SK-N-SH (cell line): ENCODE measurements at regions not wholly inside any gene's neighbourhood (a gene's known extent, or its start where the extent isn't known, plus 50 kb on each side); places are given as distances from the start of the nearest gene placed in this dataset.

Experiments
- CTCF ChIA-PET: fragments of 300-600, 350-600 bp; formaldehyde crosslinking; extraction: SDS; loops from one replicate; lab custom pipeline; 2021; lab: Yijun Ruan, JAX
- POLR2A ChIA-PET: fragments of 350-600 bp; sonication (Branson Sonifier 250); formaldehyde crosslinking; extraction: SDS; loops from one replicate; lab custom pipeline; 2020; ENCODE audit warnings: antibody characterized with exemption, inconsistent platforms; lab: Yijun Ruan, JAX
- DNase-seq: peaks from one replicate; pipeline ENCODE4 v3.0.0; 2012
- H2AFZ ChIP-seq: fragments of 200-600 bp; sonication (generic); 2 replicates; pipeline ENCODE4 v1.8.1; 2016; ENCODE audit warnings: antibody characterized with exemption, mild to moderate bottlenecking, low read depth
- H3F3A ChIP-seq: fragments of 200-600 bp; sonication (generic); replicated peaks from 2 replicates; pipeline ENCODE3; 2016; ENCODE audit warnings: antibody characterized with exemption, mild to moderate bottlenecking; ENCODE audit not compliant: insufficient read depth
- H3K27ac ChIP-seq, 2 experiments: fragments of 200-500 bp in 1 of 2; fragments of 200-600 bp in 1 of 2; sonication (Bioruptor generic) in 1 of 2; sonication (generic), shearing (Covaris generic) in 1 of 2; 2 replicates each; pipeline versions ENCODE4 v1.5.1 to v1.6.1; 2014 to 2016; ENCODE audit warnings: low read depth in 2 of 2, inconsistent platforms in 1 of 2, low read length in 1 of 2, mild to moderate bottlenecking in 1 of 2, mixed read lengths in 1 of 2
- H3K27me3 ChIP-seq: fragments of 200-600 bp; sonication (generic), shearing (Covaris generic); 2 replicates; pipeline ENCODE4 v1.6.1; 2016; ENCODE audit warnings: mixed run types; ENCODE audit not compliant: insufficient read depth
- H3K36me3 ChIP-seq, 2 experiments: fragments of 200-500 bp in 1 of 2; fragments of 200-600 bp in 1 of 2; sonication (Bioruptor generic) in 1 of 2; sonication (generic) in 1 of 2; replicated peaks in 1 of 2; 2 replicates each; pipeline versions ENCODE3 to v1.5.1; 2014 to 2016; ENCODE audit warnings: low read length in 1 of 2, mild to moderate bottlenecking in 1 of 2; ENCODE audit not compliant: insufficient read depth in 2 of 2, control insufficient read depth in 1 of 2
- H3K4me1 ChIP-seq, 2 experiments: fragments of 200-500 bp in 1 of 2; fragments of 200-600 bp in 1 of 2; sonication (Bioruptor generic) in 1 of 2; sonication (generic), shearing (Covaris generic) in 1 of 2; 2 replicates each; pipeline versions ENCODE4 v1.5.1 to v1.6.1; 2014 to 2016; ENCODE audit warnings: low read depth in 1 of 2, low read length in 1 of 2, mixed run types in 1 of 2; ENCODE audit not compliant: insufficient read depth in 2 of 2, control insufficient read depth in 1 of 2
- H3K4me2 ChIP-seq: fragments of 200-600 bp; sonication (generic), shearing (Covaris generic); 2 replicates; pipeline ENCODE4 v1.6.1; 2017; ENCODE audit warnings: mixed run types
- H3K4me3 ChIP-seq, 2 experiments: fragments of 200-500 bp in 1 of 2; fragments of 200-600 bp in 1 of 2; sonication (Bioruptor generic) in 1 of 2; sonication (generic), shearing (Covaris generic) in 1 of 2; 2 replicates each; pipeline versions ENCODE4 v1.5.1 to v1.8.1; 2014 to 2016; ENCODE audit warnings: low read depth in 2 of 2, inconsistent platforms in 1 of 2, low read length in 1 of 2, mild to moderate bottlenecking in 1 of 2, mixed read lengths in 1 of 2, moderate library complexity in 1 of 2
- H3K79me2 ChIP-seq: fragments of 200-600 bp; sonication (generic); 2 replicates; pipeline ENCODE4 v1.8.1; 2017; ENCODE audit warnings: mild to moderate bottlenecking; ENCODE audit not compliant: insufficient read depth
- H3K9ac ChIP-seq: fragments of 200-600 bp; sonication (generic); 2 replicates; pipeline ENCODE4 v1.6.1; 2017; ENCODE audit warnings: mixed run types
- H3K9me2 ChIP-seq: fragments of 200-600 bp; sonication (generic); 2 replicates; pipeline ENCODE4 v1.6.1; 2017; ENCODE audit warnings: mixed run types
- H3K9me3 ChIP-seq: fragments of 200-600 bp; sonication (generic); 2 replicates; pipeline ENCODE4 v1.6.1; 2017; ENCODE audit warnings: mixed run types, mild to moderate bottlenecking, moderate library complexity
- H4K20me1 ChIP-seq: fragments of 200-600 bp; sonication (generic); 2 replicates; pipeline ENCODE4 v1.6.1; 2017; ENCODE audit warnings: mild to moderate bottlenecking, mixed run types; ENCODE audit not compliant: insufficient read depth
- CHD2 ChIP-seq: fragments of 150-350 bp; IDR thresholded peaks from 2 replicates; pipeline ENCODE4 v1.6.1; 2018; ENCODE audit warnings: low read length; ENCODE audit not compliant: partially characterized antibody
- ELF1 ChIP-seq: IDR thresholded peaks from 2 replicates; pipeline ENCODE4 v1.4.0; 2012
- EP300 ChIP-seq, 2 experiments: IDR thresholded peaks; 2 replicates each; pipeline versions ENCODE4 v1.4.0 to v1.6.1; 2012; ENCODE audit warnings: borderline replicate concordance in 1 of 2, low read depth in 1 of 2, low read length in 1 of 2
- EZH2phosphoT487 ChIP-seq: fragments of 200-600 bp; sonication (generic); IDR thresholded peaks from 2 replicates; pipeline ENCODE4 v1.6.1; 2017; ENCODE audit warnings: low read depth, mixed run types, mild to moderate bottlenecking, antibody characterized with exemption, moderate library complexity, borderline replicate concordance
- FOSL2 ChIP-seq: IDR thresholded peaks from 2 replicates; pipeline ENCODE4 v1.4.0; 2012; ENCODE audit warnings: low read depth, mild to moderate bottlenecking, moderate library complexity, borderline replicate concordance
- GABPA ChIP-seq: IDR thresholded peaks from 2 replicates; pipeline ENCODE4 v1.4.0; 2012; ENCODE audit warnings: low read depth, mild to moderate bottlenecking
- GATA2 ChIP-seq: sonication (generic); formaldehyde crosslinking; IDR thresholded peaks from 2 replicates; pipeline ENCODE4 v1.5.0; 2020; ENCODE audit warnings: mild to moderate bottlenecking, missing genetic modification reagents
- JUND ChIP-seq: IDR thresholded peaks from 2 replicates; pipeline ENCODE4 v1.4.0; 2012
- MEF2A ChIP-seq: IDR thresholded peaks from 2 replicates; pipeline ENCODE4 v1.4.0; 2012; ENCODE audit warnings: low read depth, borderline replicate concordance
- NRF1 ChIP-seq: IDR thresholded peaks from 2 replicates; pipeline ENCODE4 v1.6.1; 2012; ENCODE audit warnings: low read depth, mild to moderate bottlenecking, low read length
- PBX3 ChIP-seq: IDR thresholded peaks from 2 replicates; pipeline ENCODE4; 2012
- POLR2AphosphoS5 ChIP-seq: IDR thresholded peaks from 2 replicates; pipeline ENCODE4 v1.6.1; 2012; ENCODE audit warnings: low read depth, low read length
- RAD21 ChIP-seq: IDR thresholded peaks from 2 replicates; pipeline ENCODE4 v1.6.1; 2012; ENCODE audit warnings: mild to moderate bottlenecking, low read length
- RCOR1 ChIP-seq: fragments of 150-350 bp; IDR thresholded peaks from 2 replicates; pipeline ENCODE4 v1.6.1; 2017; ENCODE audit warnings: antibody characterized with exemption, low read length
- RFX5 ChIP-seq: IDR thresholded peaks from 2 replicates; pipeline ENCODE4 v1.6.1; 2012; ENCODE audit warnings: mild to moderate bottlenecking, improper control_type of control experiment, low read length
- SIN3A ChIP-seq: IDR thresholded peaks from 2 replicates; pipeline ENCODE4 v1.6.1; 2012; ENCODE audit warnings: low read depth, mild to moderate bottlenecking, low read length, moderate library complexity, borderline replicate concordance
- SMC3 ChIP-seq: IDR thresholded peaks from 2 replicates; pipeline ENCODE4 v1.6.1; 2012; ENCODE audit warnings: low read depth, low read length, improper control_type of control experiment
- TAF1 ChIP-seq: IDR thresholded peaks from 2 replicates; pipeline ENCODE4 v1.6.1; 2012; ENCODE audit warnings: low read depth, mild to moderate bottlenecking, low read length, moderate library complexity, borderline replicate concordance
- TEAD4 ChIP-seq: IDR thresholded peaks from 2 replicates; pipeline ENCODE4 v1.4.0; 2012; ENCODE audit warnings: mild to moderate bottlenecking, borderline replicate concordance; ENCODE audit not compliant: insufficient read depth
- USF1 ChIP-seq: IDR thresholded peaks from 2 replicates; pipeline ENCODE4 v1.4.0; 2012; ENCODE audit warnings: low read depth, borderline replicate concordance
- USF2 ChIP-seq: fragments of 150-350 bp; IDR thresholded peaks from 2 replicates; pipeline ENCODE4 v1.6.1; 2017; ENCODE audit warnings: antibody characterized with exemption, low read length, low read depth, borderline replicate concordance
- YY1 ChIP-seq: IDR thresholded peaks from 2 replicates; pipeline ENCODE4 v1.4.0; 2012; ENCODE audit warnings: low read depth, mild to moderate bottlenecking
- WGBS: methylation state at CpG from one replicate; pipeline ENCODE4 v1.1.6; 2017; ENCODE audit warnings: low lambda C conversion rate; 5-methylcytosine and 5-hydroxymethylcytosine counted together

- Histone ChIP-seq H3K36me3 (no peaks in the 10 kb centered on the region), H3K4me1 (no peaks in the 10 kb centered on the region), H3K9me3 (no peaks in the 10 kb centered on the region; the same call in 1 of the 2 replicates), H3K9me2 (no peaks in the 10 kb centered on the region), H2AFZ (no peak overlapping the region), H3K9ac (no peak overlapping the region), H3K4me2 (no peak overlapping the region), H3K79me2 (no peaks in the 10 kb centered on the region), H3K27ac (no peak overlapping the region), H3K27me3 (no peaks in the 10 kb centered on the region), H4K20me1 (no peaks in the 10 kb centered on the region), H3K4me3 (no peak overlapping the region), H3F3A (no peaks in the 10 kb centered on the region)
- no peak for TF ChIP-seq SMC3
- no peak for TF ChIP-seq GABPA
- no peak for TF ChIP-seq SIN3A
- TF ChIP-seq PBX3, result no peak
- no peak for TF ChIP-seq YY1
- TF ChIP-seq FOSL2, result no peak
- no peak for TF ChIP-seq USF1
- TF ChIP-seq ELF1, result no peak
- TF ChIP-seq POLR2AphosphoS5, result no peak
- no peak for TF ChIP-seq RCOR1
- no peak for TF ChIP-seq RAD21
- no peak for TF ChIP-seq RFX5
- TF ChIP-seq MEF2A, result no peak
- TF ChIP-seq TEAD4, result no peak
- no peak for TF ChIP-seq NRF1
- CTCF ChIA-PET, result no interaction called here
- POLR2A ChIA-PET, result no interaction called here
- DNase-seq, result no peak
Observed at GRCh38 chr21:19590044-19590443, 1186.5 kb upstream of the TMPRSS15 start.

GRCh38 chr21:19603011-19603593 lies 1199.5 kb upstream of the TMPRSS15 start:
- no peaks in the 10 kb centered on the region for H4K20me1 ChIP-seq
- H3K36me3 ChIP-seq, result no peaks in the 10 kb centered on the region
- ChIA-PET CTCF (no interaction called here), POLR2A (no interaction called here)
- H3K9me3 ChIP-seq, result no peaks in the 10 kb centered on the region
- no peak overlapping the region for H3K4me2 ChIP-seq
- no peak overlapping the region for H3K9ac ChIP-seq
- TF ChIP-seq USF2, result no peak
- TF ChIP-seq JUND, result no peak
- no peak for TF ChIP-seq EZH2phosphoT487
- no peak for TF ChIP-seq USF1
- TF ChIP-seq RCOR1, result no peak
- TF ChIP-seq FOSL2, result no peak
- no peak for TF ChIP-seq EP300 (IDR thresholded peaks at IDR 0.05; ENCODE audit: borderline replicate concordance in 1 of 2, low read depth in 1 of 2, low read length in 1 of 2)
- TF ChIP-seq TAF1, result no peak
- no peak for TF ChIP-seq GATA2
- no peak for TF ChIP-seq CHD2
- no peak for TF ChIP-seq GABPA
- no peak for TF ChIP-seq SMC3
- TF ChIP-seq YY1, result no peak
- no peak for TF ChIP-seq RFX5
- H2AFZ ChIP-seq, result no peak overlapping the region
- no peak for DNase-seq
- 8% methylated on average over 4 of the region's 4 CpGs for WGBS
- no peaks in the 10 kb centered on the region for H3K79me2 ChIP-seq
- no peaks in the 10 kb centered on the region for H3F3A ChIP-seq
- H3K4me3 ChIP-seq, result no peak overlapping the region
- H3K4me1 ChIP-seq, result no peaks in the 10 kb centered on the region
- no peaks in the 10 kb centered on the region for H3K9me2 ChIP-seq
- H3K27me3 ChIP-seq, result no peaks in the 10 kb centered on the region
- no peak overlapping the region for H3K27ac ChIP-seq
